ENCODE measurements at regions not wholly inside any gene's neighbourhood (a gene's known extent, or its start where the extent isn't known, plus 50 kb on each side); places are given as distances from the start of the nearest gene placed in this dataset.

GRCh38 chr11:27761356-27761755 lies 61.1 kb upstream of the BDNF start:
- no peak for TF ChIP-seq SRF (IDR thresholded peaks at IDR 0.05; ENCODE audit: low read depth)
- TF ChIP-seq POLR2A (IDR thresholded peaks at IDR 0.05; ENCODE audit: borderline replicate concordance, extremely low read depth, insufficient read depth, insufficient read length), result no peak
- TF ChIP-seq JUND (IDR thresholded peaks at IDR 0.05), result no peak
- no peak for TF ChIP-seq EZH2phosphoT487 (IDR thresholded peaks at IDR 0.05; ENCODE audit: borderline replicate concordance)
- no peak for TF ChIP-seq FOSL1 (IDR thresholded peaks at IDR 0.05; ENCODE audit: low read depth)
- no peak for TF ChIP-seq ZFX (IDR thresholded peaks at IDR 0.05)
- no peak for TF ChIP-seq TCF7L2 (IDR thresholded peaks at IDR 0.05; ENCODE audit: borderline replicate concordance, extremely low read depth, insufficient read depth, insufficient read length)
- TF ChIP-seq SP1 (IDR thresholded peaks at IDR 0.05; ENCODE audit: low read depth), result no peak
- TF ChIP-seq POLR2AphosphoS5 (IDR thresholded peaks at IDR 0.05; ENCODE audit: low read depth, low read length), result no peak
- TF ChIP-seq CEBPB (IDR thresholded peaks at IDR 0.05; ENCODE audit: low read depth), result no peak
- TF ChIP-seq, protein P1, sequence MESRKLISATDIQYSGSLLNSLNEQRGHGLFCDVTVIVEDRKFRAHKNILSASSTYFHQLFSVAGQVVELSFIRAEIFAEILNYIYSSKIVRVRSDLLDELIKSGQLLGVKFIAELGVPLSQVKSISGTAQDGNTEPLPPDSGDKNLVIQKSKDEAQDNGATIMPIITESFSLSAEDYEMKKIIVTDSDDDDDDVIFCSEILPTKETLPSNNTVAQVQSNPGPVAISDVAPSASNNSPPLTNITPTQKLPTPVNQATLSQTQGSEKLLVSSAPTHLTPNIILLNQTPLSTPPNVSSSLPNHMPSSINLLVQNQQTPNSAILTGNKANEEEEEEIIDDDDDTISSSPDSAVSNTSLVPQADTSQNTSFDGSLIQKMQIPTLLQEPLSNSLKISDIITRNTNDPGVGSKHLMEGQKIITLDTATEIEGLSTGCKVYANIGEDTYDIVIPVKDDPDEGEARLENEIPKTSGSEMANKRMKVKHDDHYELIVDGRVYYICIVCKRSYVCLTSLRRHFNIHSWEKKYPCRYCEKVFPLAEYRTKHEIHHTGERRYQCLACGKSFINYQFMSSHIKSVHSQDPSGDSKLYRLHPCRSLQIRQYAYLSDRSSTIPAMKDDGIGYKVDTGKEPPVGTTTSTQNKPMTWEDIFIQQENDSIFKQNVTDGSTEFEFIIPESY (IDR thresholded peaks at IDR 0.05; ENCODE audit: extremely low read depth, insufficient replicate concordance, low read length), result no peak

More at GRCh38 chr11:27761356-27761755, 61.1 kb upstream of the BDNF start:
- H3K9me3 ChIP-seq (ENCODE audit: control insufficient read depth in 1 of 2, insufficient read depth in 1 of 2, low read depth in 1 of 2, low read length in 2 of 2), result no peaks in the 10 kb centered on the region
- DNase-seq (ENCODE audit: low read depth, low spot score) (no peak), ATAC-seq (no peak)
- H3K9me2 ChIP-seq (ENCODE audit: insufficient read depth), result peaks cover 3% of the 10 kb centered on the region; the same call in 1 of the 2 replicates
- no peak overlapping the region for H3K9ac ChIP-seq (ENCODE audit: low read length)
- H4K20me1 ChIP-seq (ENCODE audit: insufficient read depth), result no peaks in the 10 kb centered on the region
- no TSS peak for BruUV-seq (replicated peaks)
- H3K4me1 ChIP-seq (ENCODE audit: control insufficient read depth in 1 of 2, insufficient read depth in 2 of 2, low read length in 2 of 2), result peaks cover 0 to 6% of the 10 kb centered on the region in 2 experiments; a peak in 1 of 4 replicates
- ChIA-PET CTCF (no interaction called here), POLR2A (no interaction called here), RAD21 (ENCODE audit: low non-redundant PET in 1 of 2, low total read pairs in 2 of 2, uncharacterized antibody in 2 of 2, unreplicated experiment in 2 of 2) (no interaction called here)
- intact Hi-C loops (cut with micrococcal nuclease), result no loop called here
- no peaks in the 10 kb centered on the region for H3K27me3 ChIP-seq (ENCODE audit: insufficient read depth, low read length)
- H3K4me2 ChIP-seq (ENCODE audit: low read length), result no peak overlapping the region
- H3K36me3 ChIP-seq (ENCODE audit: control insufficient read depth in 1 of 2, insufficient read depth in 2 of 2, low read length in 2 of 2), result no peaks in the 10 kb centered on the region
- H2AFZ ChIP-seq (ENCODE audit: low read depth, low read length, poor library complexity, severe bottlenecking), result no peak overlapping the region
- H3K4me3 ChIP-seq (replicated peaks in 1 of 2; ENCODE audit: low read depth in 1 of 2, low read length in 2 of 2), result no peak overlapping the region
- no peaks in the 10 kb centered on the region for H3K79me2 ChIP-seq (ENCODE audit: insufficient read depth, low read length)
- no peak overlapping the region for H3K27ac ChIP-seq (ENCODE audit: low read depth, low read length)
